SK-N-DZ (cell line): ENCODE measurements at regions not wholly inside any gene's neighbourhood (a gene's known extent, or its start where the extent isn't known, plus 50 kb on each side); places are given as distances from the start of the nearest gene placed in this dataset.
"Not testable (repeated sequence)": the region's sequence is repeated elsewhere in the genome, so short reads cannot be mapped to it uniquely, and the experiment has no call there.

Experiments used
- DNase-seq: peaks from one replicate; pipeline ENCODE4 v3.0.0-alpha.2; 2015; ENCODE audit warnings: low spot score

- no peak for DNase-seq
These were observed 332.6 kb downstream of the TAF11L14 start for GRCh38 chr5:17966640-17967402.

- no peak for DNase-seq
These were observed 342.1 kb downstream of the TAF11L14 start for GRCh38 chr5:17976404-17976803.

DNA sequence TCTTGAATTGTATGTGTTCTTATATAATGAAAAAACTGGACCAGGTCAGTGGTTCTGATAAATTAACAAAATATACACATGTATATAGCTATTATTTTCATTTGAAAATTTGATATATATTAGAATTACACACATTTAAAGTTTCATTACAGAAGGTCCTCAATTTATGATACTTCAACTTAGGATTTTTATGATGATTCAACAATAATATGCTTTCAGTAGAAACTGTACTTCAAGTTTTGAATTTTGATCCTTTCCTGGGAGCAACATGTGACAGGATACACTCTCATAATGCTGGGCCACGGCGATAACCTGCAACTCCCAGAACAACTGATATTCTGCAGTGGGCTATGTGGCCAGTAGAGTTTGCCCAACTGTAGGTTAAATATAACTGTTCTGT lies 344.7 kb downstream of the TAF11L14 start:
- DNase-seq: no peak

DNA sequence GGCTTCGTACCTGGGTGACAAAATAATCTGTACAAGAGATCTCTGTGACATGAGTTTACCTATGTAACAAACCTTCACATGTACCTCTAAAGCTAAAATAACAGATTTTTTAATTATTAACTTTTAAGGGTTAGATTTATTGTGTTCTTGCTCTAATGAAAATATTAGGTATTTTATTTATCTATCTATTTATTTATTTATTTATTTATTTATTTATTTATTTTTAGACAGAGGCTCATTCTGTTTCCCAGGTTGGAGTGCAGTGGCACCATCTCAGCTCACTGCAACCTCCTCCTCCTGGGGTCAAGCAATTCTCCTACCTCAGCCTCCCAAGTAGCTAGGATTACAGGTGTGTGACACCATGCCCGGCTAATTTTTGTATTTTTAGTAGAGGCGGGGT lies 348.4 kb downstream of the TAF11L14 start:
- not testable (repeated sequence) for DNase-seq

DNA sequence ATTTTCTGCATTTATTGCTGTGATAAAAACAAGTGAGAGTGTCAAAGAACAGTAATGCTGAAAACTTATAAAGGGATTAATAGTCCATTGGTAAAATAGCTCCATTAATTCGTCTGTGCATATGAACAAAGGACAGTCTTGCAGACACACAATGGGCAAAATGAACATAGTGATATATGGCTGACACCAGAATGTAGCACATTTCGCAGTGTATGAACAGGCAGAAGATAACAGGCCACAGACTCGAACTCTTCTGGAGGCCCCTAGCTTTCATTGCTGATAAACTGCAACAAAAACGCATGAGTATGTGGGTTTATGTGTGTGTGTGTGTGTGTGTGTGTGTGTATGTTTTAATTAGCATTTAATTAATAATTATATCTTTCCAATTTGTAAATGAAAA lies 354.8 kb downstream of the TAF11L14 start:
- DNase-seq: no peak

DNA sequence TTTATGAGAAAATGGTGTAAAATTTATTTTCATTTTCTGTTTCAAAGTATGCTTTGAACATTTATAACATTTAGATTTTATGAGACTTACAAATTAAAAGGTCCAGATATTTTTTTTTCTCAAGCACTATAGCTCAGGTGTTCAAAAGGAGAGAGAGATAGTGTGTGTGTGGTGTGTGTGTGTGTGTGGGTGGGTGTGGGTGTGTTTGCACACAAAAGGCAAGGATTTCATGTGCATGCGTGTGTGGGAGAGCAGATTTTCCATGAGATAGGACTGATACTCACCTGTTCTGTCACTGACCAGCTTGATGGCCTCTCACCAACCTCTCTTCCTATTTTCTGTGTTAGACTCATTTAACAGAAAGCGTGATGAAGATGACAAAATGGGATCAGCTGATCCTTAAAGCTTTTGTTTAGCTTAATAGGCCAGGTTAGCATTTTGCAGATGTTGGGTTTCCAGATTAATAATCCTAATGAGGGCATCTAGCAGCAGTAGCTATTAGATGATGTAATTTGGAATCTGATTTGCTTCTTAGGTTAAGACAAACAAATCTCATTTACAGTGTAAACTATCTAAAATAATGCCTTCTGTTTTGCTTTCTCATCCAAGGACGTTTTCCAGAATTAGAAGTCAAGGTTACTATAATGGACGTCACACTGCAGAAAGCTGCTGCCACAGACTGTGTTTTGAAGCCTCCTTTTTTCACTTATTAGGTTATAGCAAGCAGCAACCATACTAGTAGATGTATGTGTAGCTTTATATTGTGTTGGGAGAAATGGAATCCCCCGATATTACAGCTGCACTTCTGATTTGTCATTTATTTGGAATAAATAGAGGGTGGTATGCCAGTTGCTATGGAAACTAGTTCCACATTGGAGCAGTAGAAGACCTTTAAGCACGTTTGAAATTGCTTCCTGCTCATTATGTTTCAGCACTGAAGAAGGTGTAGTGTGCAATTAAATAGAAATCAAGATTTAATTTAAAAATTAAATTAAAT lies 355.6 kb downstream of the TAF11L14 start:
- DNase-seq: no peak

- no peak for DNase-seq
These were observed 357.5 kb downstream of the TAF11L14 start for GRCh38 chr5:17991775-17992174.

- no peak for DNase-seq
These were observed 358.0 kb downstream of the TAF11L14 start for GRCh38 chr5:17992291-17992690.

DNA sequence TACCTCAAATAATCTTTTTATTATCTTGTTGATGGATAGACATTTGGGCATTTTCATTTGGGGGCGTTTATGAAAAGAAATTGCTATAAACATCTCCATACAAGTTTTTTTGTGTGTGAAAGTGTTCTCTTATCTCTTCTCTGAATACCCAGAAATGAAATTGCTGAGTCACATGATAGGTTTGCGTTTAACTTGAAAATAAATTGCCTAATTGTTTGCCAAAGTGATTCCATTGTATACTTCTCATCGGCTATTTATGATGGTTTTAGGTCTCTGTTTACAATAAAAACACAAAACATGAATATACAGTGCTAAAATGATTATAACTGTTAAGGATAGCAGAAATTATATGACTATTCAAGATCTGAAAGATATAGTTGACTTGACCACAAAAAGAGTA lies 361.7 kb downstream of the TAF11L14 start:
- no peak for DNase-seq

DNA sequence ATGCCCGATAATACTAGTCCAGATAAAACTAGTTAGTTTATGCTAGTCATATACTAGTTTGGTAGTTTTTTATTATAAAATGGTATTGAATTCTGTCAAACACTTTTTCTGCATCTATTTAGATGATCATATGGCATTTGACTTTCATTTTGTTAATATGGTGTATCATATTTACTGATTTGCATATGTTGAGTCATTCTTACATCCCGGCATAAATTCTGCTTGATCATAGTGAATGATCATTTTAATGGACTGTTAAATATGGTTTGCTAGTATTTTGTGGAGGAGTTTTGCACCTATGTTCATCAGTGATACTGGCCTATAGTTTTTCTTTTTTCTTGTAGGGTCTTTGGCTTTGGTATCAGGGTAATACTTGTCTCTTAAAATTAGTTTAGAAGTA lies 365.6 kb downstream of the TAF11L14 start:
- DNase-seq: no peak

DNA sequence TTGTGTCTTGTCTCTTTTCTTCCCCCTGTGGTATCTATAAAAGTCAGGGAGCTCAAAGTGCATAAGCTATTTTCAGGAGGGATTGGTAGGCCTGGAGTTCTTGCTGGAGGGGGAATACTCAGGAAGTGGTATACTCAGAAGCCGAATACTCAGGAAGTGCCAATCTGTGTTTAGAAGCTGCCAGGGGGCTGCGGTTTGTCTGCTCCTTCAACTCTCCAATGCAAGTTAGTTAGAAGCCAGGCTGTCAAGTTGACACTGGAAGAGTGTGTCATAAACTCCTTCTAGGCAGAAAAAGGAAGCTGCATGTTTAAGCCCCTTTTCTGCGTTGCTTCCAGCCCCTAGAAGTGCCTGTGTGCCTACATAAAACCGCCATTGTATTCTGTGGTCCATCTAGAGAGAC lies 366.5 kb downstream of the TAF11L14 start:
- DNase-seq: no peak

- no peak for DNase-seq
These were observed 369.1 kb downstream of the TAF11L14 start for GRCh38 chr5:18003312-18003711.

DNA sequence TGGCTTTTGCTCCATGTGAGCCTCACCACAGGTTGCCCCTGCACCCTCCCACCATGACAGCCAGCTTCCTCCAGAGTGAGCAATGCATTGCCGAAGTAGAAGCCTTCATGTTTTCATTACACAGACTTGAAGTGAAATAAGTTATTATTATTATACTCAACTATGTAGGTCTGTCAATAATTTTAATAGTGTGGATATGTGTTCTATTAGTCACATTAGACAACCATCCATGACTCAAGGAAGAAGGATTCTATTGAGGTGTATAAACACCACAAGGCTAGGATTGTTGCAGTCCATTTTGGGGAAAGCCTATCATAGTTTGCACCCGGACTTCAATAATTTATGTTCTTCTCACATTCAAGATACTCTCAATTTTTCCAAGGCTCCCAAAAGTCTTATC lies 369.5 kb downstream of the TAF11L14 start:
- no peak for DNase-seq

DNA sequence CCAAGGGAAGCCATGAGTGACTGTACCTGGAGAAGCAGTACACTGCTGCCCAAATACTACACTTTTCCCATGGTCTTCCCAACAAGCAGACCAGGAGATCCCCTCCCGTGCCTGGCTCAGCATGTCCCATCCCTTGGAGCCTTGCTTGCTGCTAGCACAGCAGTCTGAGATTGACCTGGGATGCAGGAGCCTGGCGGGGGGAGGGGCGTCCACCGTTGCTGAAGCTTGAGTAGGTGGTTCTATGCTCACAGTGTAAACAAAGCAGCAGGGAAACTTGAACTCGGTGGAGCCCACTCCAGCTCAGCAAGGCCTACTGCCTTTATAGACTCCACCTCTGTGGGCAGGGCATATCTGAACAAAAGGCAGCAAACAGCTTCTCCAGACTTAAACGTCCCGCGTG lies 372.0 kb downstream of the TAF11L14 start:
- DNase-seq: not testable (repeated sequence)

GRCh38 chr5:18008940-18009339 lies 374.7 kb downstream of the TAF11L14 start:
- DNase-seq: no peak

DNA sequence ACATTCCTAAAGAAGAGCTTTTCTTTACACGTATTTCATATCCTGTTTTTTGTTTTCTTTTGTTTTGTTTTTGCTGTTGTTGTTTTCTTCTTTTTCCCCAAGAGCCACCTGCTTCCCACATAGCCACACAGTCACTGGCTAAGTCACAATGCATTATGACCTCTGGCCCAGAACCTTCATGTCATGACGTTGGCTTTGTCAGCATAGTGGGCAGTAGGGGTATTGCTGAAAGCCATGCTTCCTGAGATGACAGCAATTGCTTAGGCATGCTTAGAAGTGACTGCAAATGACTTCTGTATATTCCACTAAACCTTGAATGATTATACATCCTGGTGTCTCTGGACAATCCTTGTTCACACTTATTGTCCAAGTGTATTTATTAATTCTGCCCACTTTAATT lies 375.8 kb downstream of the TAF11L14 start:
- no peak for DNase-seq

GRCh38 chr5:18018472-18018871 lies 384.2 kb downstream of the TAF11L14 start:
- DNase-seq: no peak

GRCh38 chr5:18023275-18023674 lies 389.0 kb downstream of the TAF11L14 start:
- DNase-seq: no peak

DNA sequence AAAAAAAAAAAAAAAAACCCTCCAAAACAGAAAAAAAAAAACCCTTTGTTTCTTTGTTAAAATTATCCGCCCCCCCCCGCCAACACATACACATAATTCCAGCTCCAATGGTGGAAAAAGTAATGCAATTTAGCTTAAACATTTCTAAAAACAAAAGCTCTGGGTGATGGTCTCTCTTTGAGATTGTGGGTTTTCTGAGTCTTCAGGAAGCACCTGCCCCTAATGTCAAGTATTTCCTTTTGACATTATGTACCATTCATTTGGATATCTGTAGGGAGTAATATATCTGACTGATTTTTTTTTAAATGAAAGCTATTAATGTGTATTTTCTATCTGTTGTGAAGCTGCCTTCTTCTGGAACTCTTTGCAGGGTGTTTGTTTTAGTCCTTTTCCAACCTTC lies 389.7 kb downstream of the TAF11L14 start:
- DNase-seq: no peak

- no peak for DNase-seq
These were observed 390.3 kb downstream of the TAF11L14 start for GRCh38 chr5:18024542-18024941.

DNA sequence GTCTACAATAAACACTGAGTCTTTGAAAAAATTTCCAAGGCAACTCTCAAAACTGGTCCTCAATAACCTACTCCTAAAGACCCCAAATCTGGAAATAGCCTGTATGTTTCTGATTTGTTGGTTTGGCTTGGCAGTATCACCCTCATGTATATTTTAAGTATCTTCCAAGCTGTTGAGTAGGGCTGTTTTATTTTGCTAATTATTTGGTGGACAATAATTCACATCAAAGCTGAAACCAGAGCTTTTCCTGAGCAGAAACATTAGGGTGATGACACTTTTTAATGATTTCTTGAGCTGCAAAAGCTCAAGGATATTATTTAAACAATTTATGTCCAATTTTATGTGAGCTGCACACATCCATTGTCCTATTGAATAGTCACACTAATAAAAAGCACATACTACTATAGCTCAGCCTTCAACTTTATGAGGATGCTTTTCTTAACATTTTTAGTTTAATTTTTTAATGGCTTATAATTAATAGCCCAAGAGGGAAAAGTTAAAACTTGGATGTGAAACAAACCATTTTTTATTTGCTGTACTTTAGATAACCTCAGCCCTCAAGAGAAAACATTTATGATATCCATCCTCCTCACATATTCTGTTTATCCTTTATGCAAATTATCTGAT lies 393.1 kb downstream of the TAF11L14 start:
- DNase-seq: no peak

- no peak for DNase-seq
These were observed 393.8 kb downstream of the TAF11L14 start for GRCh38 chr5:18028036-18028435.
